IMR-90 (cell line): ENCODE measurements at regions not wholly inside any gene's neighbourhood (a gene's known extent, or its start where the extent isn't known, plus 50 kb on each side); places are given as distances from the start of the nearest gene placed in this dataset.

Source experiments
- ATAC-seq: fragments of 200-7000 bp; cut with Tn5 transposase; 2 replicates; pipeline ENCODE4 v1.9.1; 2020; ENCODE audit warnings: low read depth, mild to moderate bottlenecking, moderate library complexity
- BruUV-seq: library from RNA; stranded (reverse); fragments of 400-500 nt; replicated peaks from 2 replicates; lab custom pipeline; 2021; lab: Mats Ljungman, UMichigan
- CTCF ChIA-PET: fragments of 300-600 bp; formaldehyde crosslinking; extraction: SDS; loops from one replicate; lab custom pipeline; 2021; ENCODE audit warnings: antibody characterized with exemption; lab: Yijun Ruan, JAX
- POLR2A ChIA-PET: fragments of 300-600 bp; sonication (Branson Sonifier 250); formaldehyde crosslinking; loops from one replicate; lab custom pipeline; 2022; ENCODE audit warnings: antibody characterized with exemption; ENCODE audit not compliant: unreplicated experiment; lab: Charles Lee
- DNase-seq: peaks from one replicate; pipeline ENCODE4 v3.0.0; 2013
- H2AFZ ChIP-seq: replicated peaks from 2 replicates; pipeline ENCODE3; 2013; ENCODE audit warnings: low read length, mild to moderate bottlenecking; ENCODE audit not compliant: poor library complexity
- H2AK5ac ChIP-seq: 2 replicates; pipeline ENCODE4 v1.6.1; 2013; ENCODE audit warnings: low read depth, low read length, inconsistent platforms
- H2AK9ac ChIP-seq: replicated peaks from 2 replicates; pipeline ENCODE3; 2013; ENCODE audit warnings: mild to moderate bottlenecking, low read depth, low read length, moderate library complexity; ENCODE audit not compliant: poor library complexity
- H2BK120ac ChIP-seq: 2 replicates; pipeline ENCODE4 v1.6.1; 2013; ENCODE audit warnings: low read depth, low read length, inconsistent platforms
- H2BK15ac ChIP-seq: 3 replicates; pipeline ENCODE4 v1.6.1; 2013; ENCODE audit warnings: low read depth, low read length, inconsistent platforms
- H2BK20ac ChIP-seq: 2 replicates; pipeline ENCODE4 v1.6.1; 2013; ENCODE audit warnings: low read depth, mild to moderate bottlenecking, inconsistent platforms, low read length, moderate library complexity
- H2BK5ac ChIP-seq: 2 replicates; pipeline ENCODE4 v1.6.1; 2013; ENCODE audit warnings: mild to moderate bottlenecking, low read depth, low read length, inconsistent platforms; ENCODE audit not compliant: poor library complexity, severe bottlenecking
- H3K14ac ChIP-seq: replicated peaks from 2 replicates; pipeline ENCODE4 v1.6.1; 2013; ENCODE audit warnings: low read depth, low read length, inconsistent platforms
- H3K18ac ChIP-seq: 2 replicates; pipeline ENCODE4 v1.6.1; 2013; ENCODE audit warnings: low read depth, low read length, control low read depth
- H3K23ac ChIP-seq: 2 replicates; pipeline ENCODE4 v1.6.1; 2013; ENCODE audit warnings: low read depth, low read length, inconsistent platforms
- H3K27ac ChIP-seq: 2 replicates; pipeline ENCODE4 v1.5.1; 2013; ENCODE audit warnings: mild to moderate bottlenecking, control low read depth, low read length; ENCODE audit not compliant: insufficient read depth
- H3K27me3 ChIP-seq: 2 replicates; pipeline ENCODE4 v1.6.1; 2013; ENCODE audit warnings: low read length; ENCODE audit not compliant: control insufficient read depth, insufficient read depth
- H3K36me3 ChIP-seq: 2 replicates; pipeline ENCODE4 v1.6.1; 2013; ENCODE audit warnings: low read length, mixed read lengths; ENCODE audit not compliant: control insufficient read depth, insufficient read depth
- H3K4ac ChIP-seq: 2 replicates; pipeline ENCODE4 v1.6.1; 2013; ENCODE audit warnings: low read depth, low read length, inconsistent platforms
- H3K4me1 ChIP-seq: 2 replicates; pipeline ENCODE4 v1.6.1; 2013; ENCODE audit warnings: low read length, mixed read lengths; ENCODE audit not compliant: control insufficient read depth, insufficient read depth
- H3K4me2 ChIP-seq: 2 replicates; pipeline ENCODE4 v1.6.1; 2013; ENCODE audit warnings: low read depth, mild to moderate bottlenecking, control low read depth, low read length, moderate library complexity
- H3K4me3 ChIP-seq: 2 replicates; pipeline ENCODE4 v1.5.1; 2013; ENCODE audit warnings: low read depth, mild to moderate bottlenecking, control low read depth, low read length, moderate library complexity; ENCODE audit not compliant: insufficient read depth
- H3K56ac ChIP-seq: 2 replicates; pipeline ENCODE4 v1.6.1; 2013; ENCODE audit warnings: low read length, inconsistent platforms; ENCODE audit not compliant: insufficient read depth; ENCODE audit errors: extremely low read depth
- H3K79me1 ChIP-seq, 2 experiments: 2 replicates each; pipeline ENCODE4 v1.6.1; 2013; ENCODE audit warnings: low read length in 2 of 2, inconsistent platforms in 1 of 2, low read depth in 1 of 2
- H3K9ac ChIP-seq: 2 replicates; pipeline ENCODE4 v1.6.1; 2013; ENCODE audit warnings: low read depth, low read length, control low read depth
- H3K9me1 ChIP-seq: 2 replicates; pipeline ENCODE4 v1.6.1; 2013; ENCODE audit warnings: low read length, inconsistent platforms; ENCODE audit not compliant: insufficient read depth
- H3K9me3 ChIP-seq: 2 replicates; pipeline ENCODE4 v1.6.1; 2013; ENCODE audit warnings: low read length; ENCODE audit not compliant: control insufficient read depth, insufficient read depth
- H4K20me1 ChIP-seq: 2 replicates; pipeline ENCODE4 v1.6.1; 2013; ENCODE audit warnings: low read length, inconsistent platforms; ENCODE audit not compliant: insufficient read depth
- H4K5ac ChIP-seq: 2 replicates; pipeline ENCODE4 v1.6.1; 2013; ENCODE audit warnings: mild to moderate bottlenecking, low read depth, low read length, control low read depth
- H4K8ac ChIP-seq, 2 experiments: 2 replicates each; pipeline ENCODE4 v1.6.1; 2013; ENCODE audit warnings: low read depth in 2 of 2, low read length in 2 of 2, control low read depth in 1 of 2, inconsistent platforms in 1 of 2
- H4K91ac ChIP-seq: 2 replicates; pipeline ENCODE4 v1.6.1; 2013; ENCODE audit warnings: low read depth, low read length, inconsistent platforms; ENCODE audit not compliant: insufficient read depth
- BHLHE40 ChIP-seq: fragments of 150-350 bp; IDR thresholded peaks from 2 replicates; pipeline ENCODE4 v1.6.1; 2016; ENCODE audit warnings: mild to moderate bottlenecking, low read depth, low read length
- CEBPB ChIP-seq: IDR thresholded peaks from 2 replicates; pipeline ENCODE4 v1.6.1; 2012; ENCODE audit warnings: low read depth, low read length, improper control_type of control experiment
- CHD1 ChIP-seq: IDR thresholded peaks from 2 replicates; pipeline ENCODE4 v1.6.1; 2012; ENCODE audit warnings: low read depth, low read length, improper control_type of control experiment
- FOS ChIP-seq: fragments of 150-350 bp; IDR thresholded peaks from 2 replicates; pipeline ENCODE4 v1.6.1; 2016; ENCODE audit warnings: low read depth, low read length
- MAFK ChIP-seq: IDR thresholded peaks from 2 replicates; pipeline ENCODE4 v1.6.1; 2012; ENCODE audit warnings: low read depth, low read length, improper control_type of control experiment
- MAZ ChIP-seq: IDR thresholded peaks from 2 replicates; pipeline ENCODE4 v1.6.1; 2012; ENCODE audit warnings: low read depth, mild to moderate bottlenecking, low read length, improper control_type of control experiment, moderate library complexity, borderline replicate concordance
- MXI1 ChIP-seq: IDR thresholded peaks from 2 replicates; pipeline ENCODE4 v1.6.1; 2012; ENCODE audit warnings: low read depth, mild to moderate bottlenecking, low read length, moderate library complexity, borderline replicate concordance
- NFE2L2 ChIP-seq: fragments of 150-350 bp; IDR thresholded peaks from 2 replicates; pipeline ENCODE4 v1.6.1; 2016; ENCODE audit warnings: low read depth, mild to moderate bottlenecking, low read length
- POLR2A ChIP-seq: IDR thresholded peaks from 2 replicates; pipeline ENCODE4 v1.6.1; 2012; ENCODE audit warnings: mild to moderate bottlenecking, low read depth, low read length
- RAD21 ChIP-seq: IDR thresholded peaks from 2 replicates; pipeline ENCODE4 v1.6.1; 2012; ENCODE audit warnings: low read length, improper control_type of control experiment
- RCOR1 ChIP-seq: IDR thresholded peaks from 2 replicates; pipeline ENCODE4 v1.6.1; 2012; ENCODE audit warnings: mild to moderate bottlenecking, low read length, improper control_type of control experiment; ENCODE audit not compliant: insufficient replicate concordance
- RFX5 ChIP-seq: IDR thresholded peaks from 2 replicates; pipeline ENCODE4 v1.8.0; 2012; ENCODE audit warnings: low read depth, mild to moderate bottlenecking, low read length, moderate library complexity
- SMC3 ChIP-seq: fragments of 150-350 bp; IDR thresholded peaks from 2 replicates; pipeline ENCODE4 v1.6.1; 2016; ENCODE audit warnings: low read depth, mild to moderate bottlenecking, antibody characterized with exemption, low read length, moderate library complexity
- USF2 ChIP-seq: fragments of 150-350 bp; IDR thresholded peaks from 2 replicates; pipeline ENCODE4 v1.6.1; 2017; ENCODE audit warnings: mild to moderate bottlenecking, antibody characterized with exemption, low read length, low read depth
- dilution Hi-C: fragments of 300-500 bp; cut with HindIII; formaldehyde crosslinking; loops from one replicate; pipeline ENCODE4 v1.14.3; 2018; ENCODE audit warnings: low sequenced_read_pairs; ENCODE audit not compliant: unreplicated experiment
- in situ Hi-C: fragments of 300-500 bp; cut with MboI; formaldehyde crosslinking; loops from 3 replicates; pipeline ENCODE4 v1.14.3; 2019; ENCODE audit warnings: low sequenced_read_pairs, inconsistent platforms, mixed read lengths
- intact Hi-C: fragments of 100-400 bp; cut with micrococcal nuclease; formaldehyde crosslinking; loops from 2 replicates; pipeline ENCODE4 v1.10.0; 2022

GRCh38 chr20:39632176-39632575, 670.0 kb downstream of the DHX35 start:
- no peak overlapping the region for H3K4ac ChIP-seq
- no peaks in the 10 kb centered on the region for H3K36me3 ChIP-seq
- H2BK20ac ChIP-seq = no peak overlapping the region
- no peak for DNase-seq
- dilution Hi-C loops = no loop called here
- no peak overlapping the region for H2BK15ac ChIP-seq
- no peaks in the 10 kb centered on the region for H3K79me1 ChIP-seq
- H3K27ac ChIP-seq = no peak overlapping the region
- no peaks in the 10 kb centered on the region for H3K9me1 ChIP-seq
- H2BK5ac ChIP-seq = no peak overlapping the region
- no peak overlapping the region for H3K18ac ChIP-seq
- H4K20me1 ChIP-seq = no peaks in the 10 kb centered on the region
- H3K14ac ChIP-seq = no peak overlapping the region
- H2AK5ac ChIP-seq = no peak overlapping the region
- no peaks in the 10 kb centered on the region for H3K27me3 ChIP-seq
- H2AK9ac ChIP-seq = no peak overlapping the region
- no peak overlapping the region for H3K56ac ChIP-seq
- no peaks in the 10 kb centered on the region for H3K4me1 ChIP-seq
- no peak overlapping the region for H4K5ac ChIP-seq
- H3K4me3 ChIP-seq = no peak overlapping the region
- no peak overlapping the region for H2AFZ ChIP-seq
- H4K91ac ChIP-seq = no peak overlapping the region
- H3K23ac ChIP-seq = no peak overlapping the region
- no peak for TF ChIP-seq RCOR1
- TF ChIP-seq MAFK = no peak
- TF ChIP-seq MAZ = no peak
- TF ChIP-seq SMC3 = no peak
- TF ChIP-seq MXI1 = no peak
- TF ChIP-seq CEBPB = no peak
- no peak for TF ChIP-seq NFE2L2
- no peak for TF ChIP-seq RFX5
- TF ChIP-seq RAD21 = no peak
- no peak for TF ChIP-seq FOS
- TF ChIP-seq USF2 = no peak
- TF ChIP-seq BHLHE40 = no peak
- no peak for TF ChIP-seq CHD1
- no peak for TF ChIP-seq POLR2A
- H2BK120ac ChIP-seq = no peak overlapping the region
- H4K8ac ChIP-seq = no peak overlapping the region
- no TSS peak for BruUV-seq
- intact Hi-C loops = no loop called here
- POLR2A ChIA-PET = no interaction called here
- H3K9me3 ChIP-seq = peaks cover 3% of the 10 kb centered on the region
- no peak overlapping the region for H3K4me2 ChIP-seq
- in situ Hi-C loops = no loop called here
- ATAC-seq = no peak
- H3K9ac ChIP-seq = no peak overlapping the region
- CTCF ChIA-PET = no interaction called here
